Stomach (tissue), 4 donors: ENCODE measurements at regions not wholly inside any gene's neighbourhood (a gene's known extent, or its start where the extent isn't known, plus 50 kb on each side); places are given as distances from the start of the nearest gene placed in this dataset.

Source experiments
- POLR2A ChIP-seq, 4 donors: fragments of 450-650 bp; IDR thresholded peaks; one replicate each; pipeline ENCODE4 v1.6.1; 2016; ENCODE audit warnings: antibody characterized with exemption in 4 of 4, control low read depth in 2 of 4, mild to moderate bottlenecking in 1 of 4, moderate library complexity in 1 of 4
- TF ChIP-seq, protein P1 (sequence below), 7 experiments: fragments of 450-650 bp in 4 of 7; fragments of 200-600 bp in 3 of 7; sonication (generic) in 3 of 7; IDR thresholded peaks; one replicate each; pipeline ENCODE4 v1.5.1; 2016 to 2019; ENCODE audit warnings: antibody characterized with exemption in 7 of 7, control low read depth in 2 of 7, mild to moderate bottlenecking in 1 of 7

DNA sequence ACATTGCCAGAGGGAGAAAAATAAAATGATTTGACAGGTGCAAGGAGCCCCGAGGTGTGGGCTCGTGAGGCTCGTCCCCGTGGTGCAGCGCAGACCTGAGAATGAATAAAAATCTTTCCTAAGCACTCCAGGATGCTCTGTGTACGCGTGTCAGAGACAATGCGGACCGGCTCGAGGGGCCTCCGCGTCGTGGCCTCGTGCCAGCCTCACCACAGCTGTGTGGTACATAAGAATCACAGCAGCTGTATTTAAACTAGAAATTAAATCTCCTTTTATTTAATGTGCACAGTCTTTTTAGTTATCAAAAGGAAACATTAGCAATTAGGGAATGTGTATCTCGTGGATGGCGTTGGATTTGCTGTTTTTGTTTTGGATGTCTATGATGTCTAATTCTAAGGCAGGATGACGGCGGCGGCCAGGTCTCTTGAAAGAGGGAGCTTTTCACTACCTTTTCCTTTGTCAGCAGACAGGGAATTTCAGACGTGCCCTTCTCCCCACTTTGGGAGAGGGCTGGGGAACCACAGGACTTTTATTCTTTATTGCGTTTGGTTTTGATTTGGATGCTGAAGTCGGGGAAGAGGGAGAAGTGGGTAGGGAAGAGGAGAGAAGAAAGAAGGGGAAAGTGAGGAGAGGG is 365.3 kb upstream of the SHH start:
- no peak for TF ChIP-seq POLR2A (IDR thresholded peaks at IDR 0.05)
- TF ChIP-seq, protein P1, sequence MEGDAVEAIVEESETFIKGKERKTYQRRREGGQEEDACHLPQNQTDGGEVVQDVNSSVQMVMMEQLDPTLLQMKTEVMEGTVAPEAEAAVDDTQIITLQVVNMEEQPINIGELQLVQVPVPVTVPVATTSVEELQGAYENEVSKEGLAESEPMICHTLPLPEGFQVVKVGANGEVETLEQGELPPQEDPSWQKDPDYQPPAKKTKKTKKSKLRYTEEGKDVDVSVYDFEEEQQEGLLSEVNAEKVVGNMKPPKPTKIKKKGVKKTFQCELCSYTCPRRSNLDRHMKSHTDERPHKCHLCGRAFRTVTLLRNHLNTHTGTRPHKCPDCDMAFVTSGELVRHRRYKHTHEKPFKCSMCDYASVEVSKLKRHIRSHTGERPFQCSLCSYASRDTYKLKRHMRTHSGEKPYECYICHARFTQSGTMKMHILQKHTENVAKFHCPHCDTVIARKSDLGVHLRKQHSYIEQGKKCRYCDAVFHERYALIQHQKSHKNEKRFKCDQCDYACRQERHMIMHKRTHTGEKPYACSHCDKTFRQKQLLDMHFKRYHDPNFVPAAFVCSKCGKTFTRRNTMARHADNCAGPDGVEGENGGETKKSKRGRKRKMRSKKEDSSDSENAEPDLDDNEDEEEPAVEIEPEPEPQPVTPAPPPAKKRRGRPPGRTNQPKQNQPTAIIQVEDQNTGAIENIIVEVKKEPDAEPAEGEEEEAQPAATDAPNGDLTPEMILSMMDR (IDR thresholded peaks at IDR 0.05): no peak
